NT2/D1 (cell line): ENCODE measurements at regions not wholly inside any gene's neighbourhood (a gene's known extent, or its start where the extent isn't known, plus 50 kb on each side); places are given as distances from the start of the nearest gene placed in this dataset.

Experiments
- SUZ12 ChIP-seq: IDR thresholded peaks from 2 replicates; pipeline ENCODE4 v1.6.1; 2011; ENCODE audit not compliant: insufficient read length, insufficient read depth; ENCODE audit errors: extremely low read depth
- ZNF274 ChIP-seq: IDR thresholded peaks from 2 replicates; pipeline ENCODE4 v1.6.1; 2011; ENCODE audit warnings: mild to moderate bottlenecking, low read depth, low read length

DNA sequence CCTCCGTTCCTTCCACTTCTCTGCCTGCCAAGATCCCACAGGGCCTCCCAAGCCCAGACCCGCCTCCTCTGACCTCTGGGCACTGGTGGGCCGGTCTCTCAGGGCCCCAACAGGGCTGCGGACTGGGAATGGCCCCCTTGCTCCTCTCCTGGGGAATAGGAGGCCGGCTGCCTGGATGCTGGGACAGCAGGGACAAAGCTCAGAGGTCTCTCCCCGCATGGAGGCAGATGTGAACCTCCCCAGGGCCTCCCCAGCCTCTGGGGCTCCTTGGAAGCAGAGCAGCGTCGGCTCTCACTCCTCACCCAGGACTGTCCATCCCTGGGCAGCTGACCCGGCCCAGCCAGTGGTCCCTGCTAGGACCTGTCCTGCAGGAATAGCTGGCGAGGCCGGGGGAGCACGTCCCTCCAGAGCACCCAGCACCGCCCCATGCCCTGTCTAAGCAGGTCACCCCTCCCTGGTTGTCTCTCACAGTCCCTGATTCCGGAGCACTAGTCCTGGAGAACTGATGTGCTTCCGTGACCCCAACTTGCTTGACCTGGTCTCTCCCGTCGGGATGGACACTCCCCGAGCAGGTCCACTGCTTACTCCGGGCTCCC, 85.8 kb downstream of the RTL6 start:
- TF ChIP-seq SUZ12 (no peak), ZNF274 (no peak)
